CD4-positive, alpha-beta T cell (primary cell): ENCODE measurements at regions not wholly inside any gene's neighbourhood (a gene's known extent, or its start where the extent isn't known, plus 50 kb on each side); places are given as distances from the start of the nearest gene placed in this dataset.

ENCODE experiments used
- ATAC-seq: fragments of 200-7000 bp; cut with Tn5 transposase; one replicate; pipeline ENCODE4 v1.10.0; 2022; ENCODE audit warnings: mild to moderate bottlenecking; ENCODE audit not compliant: poor library complexity
- CTCF ChIA-PET: fragments of 350-600 bp; sonication (Branson Sonifier 250); formaldehyde crosslinking; loops from one replicate; lab custom pipeline; 2021; ENCODE audit warnings: antibody characterized with exemption, inconsistent platforms; lab: Charles Lee
- POLR2A ChIA-PET: fragments of 350-600 bp; sonication (Branson Sonifier 250); formaldehyde crosslinking; loops from one replicate; lab custom pipeline; 2021; ENCODE audit warnings: antibody characterized with exemption, inconsistent platforms; lab: Charles Lee
- DNase-seq, 14 experiments: peaks; one replicate each; pipeline ENCODE4 v3.0.0-alpha.2; 2013 to 2020; ENCODE audit warnings: mixed read lengths in 2 of 14
- H3K27ac ChIP-seq, 2 donors: one replicate each; pipeline versions ENCODE4 v1.5.1 to v1.7.0; 2013; ENCODE audit warnings: low read length in 2 of 2, low read depth in 1 of 2, mild to moderate bottlenecking in 1 of 2
- H3K27me3 ChIP-seq, 2 experiments: 1 replicate in 1 of 2; 2 replicates in 1 of 2; pipeline versions ENCODE4 v1.6.1 to v1.7.0; 2013; ENCODE audit warnings: low read length in 2 of 2, control low read depth in 1 of 2, mild to moderate bottlenecking in 1 of 2, moderate library complexity in 1 of 2; ENCODE audit not compliant: insufficient read depth in 2 of 2, control insufficient read depth in 1 of 2
- H3K36me3 ChIP-seq: one replicate; pipeline ENCODE4 v1.6.1; 2013; ENCODE audit warnings: low read length, control low read depth; ENCODE audit not compliant: insufficient read depth
- H3K4me1 ChIP-seq: one replicate; pipeline ENCODE4 v1.6.1; 2013; ENCODE audit warnings: low read length, control low read depth; ENCODE audit not compliant: insufficient read depth
- H3K4me3 ChIP-seq: one replicate; pipeline ENCODE4 v1.5.1; 2013; ENCODE audit warnings: mild to moderate bottlenecking, low read length, moderate library complexity
- H3K9me3 ChIP-seq, 2 experiments: 1 replicate in 1 of 2; 2 replicates in 1 of 2; pipeline versions ENCODE4 v1.6.1 to v1.7.0; 2013; ENCODE audit warnings: low read length in 2 of 2, mild to moderate bottlenecking in 2 of 2, control low read depth in 1 of 2, moderate library complexity in 1 of 2; ENCODE audit not compliant: control insufficient read depth in 1 of 2, insufficient read depth in 1 of 2
- H3K27ac Mint-ChIP-seq: one replicate; pipeline ENCODE4 v1.8.0; 2020; ENCODE audit warnings: mixed read lengths
- H3K27me3 Mint-ChIP-seq: one replicate; pipeline ENCODE4 v1.8.0; 2021; ENCODE audit warnings: mixed read lengths
- H3K36me3 Mint-ChIP-seq: one replicate; pipeline ENCODE4 v1.8.0; 2021; ENCODE audit warnings: low read depth, mixed read lengths
- H3K4me1 Mint-ChIP-seq: one replicate; pipeline ENCODE4 v1.8.0; 2021; ENCODE audit warnings: low read depth, mixed read lengths
- H3K4me3 Mint-ChIP-seq: one replicate; pipeline ENCODE4 v1.8.0; 2020; ENCODE audit warnings: mild to moderate bottlenecking, mixed read lengths
- H3K9me3 Mint-ChIP-seq: one replicate; pipeline ENCODE4 v1.8.0; 2020; ENCODE audit warnings: mixed read lengths
- CTCF ChIP-seq: fragments of 200-600 bp; IDR thresholded peaks from one replicate; pipeline ENCODE4 v1.8.0; 2022; ENCODE audit warnings: antibody characterized with exemption, mild to moderate bottlenecking
- intact Hi-C, 2 experiments: fragments of 100-400 bp; cut with DNase I in 1 of 2; cut with micrococcal nuclease in 1 of 2; formaldehyde crosslinking; loops; one replicate each; pipeline versions ENCODE4 v1.15.1 to v1.9.0; 2023 to 2025; cut with DNase I, micrococcal nuclease

- POLR2A ChIA-PET, result no interaction called here
- H3K9me3 ChIP-seq, result peaks cover 0 to 3% of the 10 kb centered on the region in 2 experiments
- ATAC-seq, result no peak
Observed at GRCh38 chr3:10570196-10570946, 65.0 kb upstream of the ATP2B2 start.

GRCh38 chr3:10574101-10574620 lies 68.8 kb upstream of the ATP2B2 start:
- Histone ChIP-seq H3K4me3 (no peak overlapping the region), H3K9me3 (peaks cover 0 to 3% of the 10 kb centered on the region in 2 experiments), H3K4me1 (no peaks in the 10 kb centered on the region), H3K36me3 (no peaks in the 10 kb centered on the region), H3K27me3 (peaks cover 0 to 6% of the 10 kb centered on the region in 2 experiments), H3K27ac (no peak overlapping the region)
- Mint-ChIP-seq H3K4me1 (no peaks in the 10 kb centered on the region), H3K27ac (no peak overlapping the region), H3K27me3 (peaks cover 7% of the 10 kb centered on the region), H3K9me3 (no peaks in the 10 kb centered on the region), H3K4me3 (no peak overlapping the region), H3K36me3 (no peaks in the 10 kb centered on the region)
- intact Hi-C loops, result no loop called here
- CTCF ChIA-PET, result no interaction called here
- POLR2A ChIA-PET, result no interaction called here
- DNase-seq, result no peak
- no peak for ATAC-seq
- TF ChIP-seq CTCF, result no peak

More at GRCh38 chr3:10570196-10570946, 65.0 kb upstream of the ATP2B2 start:
- Mint-ChIP-seq H3K9me3 (no peaks in the 10 kb centered on the region), H3K27ac (no peak overlapping the region), H3K4me1 (no peaks in the 10 kb centered on the region), H3K36me3 (no peaks in the 10 kb centered on the region), H3K4me3 (no peak overlapping the region), H3K27me3 (peaks cover 29% of the 10 kb centered on the region)
- Histone ChIP-seq H3K27me3 (peaks cover 0 to 6% of the 10 kb centered on the region in 2 experiments), H3K4me3 (no peak overlapping the region), H3K36me3 (no peaks in the 10 kb centered on the region), H3K27ac (no peak overlapping the region), H3K4me1 (no peaks in the 10 kb centered on the region)
- CTCF ChIA-PET, result no interaction called here
- TF ChIP-seq CTCF, result no peak
- intact Hi-C loops, result no loop called here
- DNase-seq, result no peak

- no peaks in the 10 kb centered on the region for H3K4me1 Mint-ChIP-seq
- ATAC-seq, result no peak
- Histone ChIP-seq H3K36me3 (no peaks in the 10 kb centered on the region), H3K4me1 (no peaks in the 10 kb centered on the region), H3K9me3 (peaks cover 0 to 3% of the 10 kb centered on the region in 2 experiments), H3K27me3 (peaks cover 0 to 6% of the 10 kb centered on the region in 2 experiments), H3K27ac (no peak overlapping the region), H3K4me3 (no peak overlapping the region)
- intact Hi-C loops, result no loop called here
- no peaks in the 10 kb centered on the region for H3K9me3 Mint-ChIP-seq
- no peak overlapping the region for H3K4me3 Mint-ChIP-seq
- no peak overlapping the region for H3K27ac Mint-ChIP-seq
- ChIA-PET CTCF (interaction anchor here (0.9 kb wide), 1 partner anchor 12 kb away, joined by 3 read pairs; no protein-coding TSS in a partner anchor), POLR2A (no interaction called here)
- H3K36me3 Mint-ChIP-seq, result no peaks in the 10 kb centered on the region
- TF ChIP-seq CTCF, result no peak
- H3K27me3 Mint-ChIP-seq, result peaks cover 6% of the 10 kb centered on the region
- no peak for DNase-seq
Observed at GRCh38 chr3:10575601-10576160, 70.3 kb upstream of the ATP2B2 start.
